Keratinocyte (primary cell): ENCODE measurements at regions not wholly inside any gene's neighbourhood (a gene's known extent, or its start where the extent isn't known, plus 50 kb on each side); places are given as distances from the start of the nearest gene placed in this dataset.

Experiments used
- DNase-seq: peaks from one replicate; pipeline ENCODE4 v3.0.0-alpha.2; 2011; ENCODE audit warnings: low read depth, missing footprints, low spot score
- FAIRE-seq: peaks from 2 replicates; lab custom pipeline; 2011; peaks lifted over from hg19 to GRCh38; lab: Jason Lieb, UNC
- H2AFZ ChIP-seq: 2 replicates; pipeline ENCODE4 v1.6.0; 2012; ENCODE audit warnings: low read length, control low read depth, inconsistent platforms; ENCODE audit not compliant: control insufficient read depth
- H3K27ac ChIP-seq: 2 replicates; pipeline ENCODE4 v1.5.1; 2011; ENCODE audit warnings: low read length; ENCODE audit not compliant: control insufficient read depth, insufficient read depth
- H3K27me3 ChIP-seq: 3 replicates; pipeline ENCODE4 v1.6.0; 2011; ENCODE audit warnings: low read length; ENCODE audit not compliant: control insufficient read depth, insufficient read depth; ENCODE audit errors: extremely low read depth
- H3K36me3 ChIP-seq, 2 experiments: 2 replicates in 1 of 2; 3 replicates in 1 of 2; pipeline ENCODE4 v1.5.1; 2011; ENCODE audit warnings: low read length in 2 of 2, mild to moderate bottlenecking in 1 of 2; ENCODE audit not compliant: control insufficient read depth in 2 of 2, insufficient read depth in 2 of 2; ENCODE audit errors: extremely low read depth in 1 of 2
- H3K4me1 ChIP-seq: 3 replicates; pipeline ENCODE4 v1.5.1; 2011; ENCODE audit warnings: low read length; ENCODE audit not compliant: control insufficient read depth, insufficient read depth; ENCODE audit errors: extremely low read depth
- H3K4me2 ChIP-seq: 3 replicates; pipeline ENCODE4 v1.6.0; 2011; ENCODE audit warnings: low read depth, low read length; ENCODE audit not compliant: control insufficient read depth, insufficient read depth; ENCODE audit errors: extremely low read depth
- H3K4me3 ChIP-seq, 3 experiments: fragments of 200-600 bp in 1 of 3; sonication (generic) in 1 of 3; 2 replicates in 2 of 3; 3 replicates in 1 of 3; pipeline ENCODE4 v1.5.1; 2011 to 2016; ENCODE audit warnings: low read length in 3 of 3, mild to moderate bottlenecking in 3 of 3, control low read depth in 2 of 3, inconsistent platforms in 1 of 3, low read depth in 1 of 3, mixed read lengths in 1 of 3, mixed run types in 1 of 3, moderate library complexity in 1 of 3; ENCODE audit not compliant: control insufficient read depth in 2 of 3, insufficient read depth in 2 of 3; ENCODE audit errors: extremely low read depth in 1 of 3
- H3K79me2 ChIP-seq: 2 replicates; pipeline ENCODE4 v1.6.0; 2012; ENCODE audit warnings: low read length; ENCODE audit not compliant: control insufficient read depth, insufficient read depth
- H3K9ac ChIP-seq: 3 replicates; pipeline ENCODE4 v1.6.0; 2011; ENCODE audit warnings: low read length; ENCODE audit not compliant: control insufficient read depth, insufficient read depth; ENCODE audit errors: extremely low read depth
- H3K9me1 ChIP-seq: 3 replicates; pipeline ENCODE4 v1.6.0; 2011; ENCODE audit warnings: low read length; ENCODE audit not compliant: control insufficient read depth, insufficient read depth; ENCODE audit errors: extremely low read depth
- H3K9me3 ChIP-seq: 2 replicates; pipeline ENCODE4 v1.5.1; 2012; ENCODE audit warnings: low read depth, low read length; ENCODE audit not compliant: control insufficient read depth
- H4K20me1 ChIP-seq: 3 replicates; pipeline ENCODE4 v1.6.0; 2011; ENCODE audit warnings: low read length; ENCODE audit not compliant: control insufficient read depth, insufficient read depth; ENCODE audit errors: extremely low read depth
- CTCF ChIP-seq, 3 experiments: IDR thresholded peaks in 1 of 3; conservative IDR thresholded peaks in 1 of 3; optimal IDR thresholded peaks in 1 of 3; 2 replicates in 2 of 3; 3 replicates in 1 of 3; pipeline versions ENCODE3 to v1.5.1; 2011; ENCODE audit warnings: low read length in 3 of 3, mild to moderate bottlenecking in 3 of 3, moderate library complexity in 2 of 3, control low read depth in 1 of 3, inconsistent platforms in 1 of 3; ENCODE audit not compliant: insufficient read depth in 2 of 3; ENCODE audit errors: extremely low read depth in 1 of 3
- EZH2 ChIP-seq: IDR thresholded peaks from one replicate; pipeline ENCODE4 v1.6.1; 2012; ENCODE audit warnings: inconsistent platforms, mild to moderate bottlenecking, low read length, moderate library complexity
- dilution Hi-C: fragments of 300-500 bp; cut with MboI; formaldehyde crosslinking; loops from one replicate; pipeline ENCODE4 v1.7.0; 2020; ENCODE audit warnings: low sequenced_read_pairs; ENCODE audit not compliant: extremely low pct_ligation_motif_present

- dilution Hi-C loops = no loop called here
- Histone ChIP-seq H3K9ac (no peak overlapping the region), H3K4me3 (no peak overlapping the region), H3K79me2 (no peaks in the 10 kb centered on the region), H3K9me1 (no peaks in the 10 kb centered on the region), H3K4me1 (no peaks in the 10 kb centered on the region), H3K36me3 (no peaks in the 10 kb centered on the region), H3K27ac (no peak overlapping the region), H3K4me2 (no peak overlapping the region), H3K9me3 (no peaks in the 10 kb centered on the region), H4K20me1 (no peaks in the 10 kb centered on the region), H2AFZ (no peak overlapping the region), H3K27me3 (no peaks in the 10 kb centered on the region)
- no peak for FAIRE-seq
- no peak for TF ChIP-seq EZH2
- no peak for TF ChIP-seq CTCF (optimal IDR thresholded peaks at IDR 0.05 in 1 of 3, IDR thresholded peaks at IDR 0.05 in 1 of 3, conservative IDR thresholded peaks at IDR 0.05 in 1 of 3; ENCODE audit: extremely low read depth in 1 of 3, insufficient read depth in 2 of 3, low read length in 3 of 3)
- no peak for DNase-seq
Measured at GRCh38 chr13:90188351-90188636, 1159.2 kb upstream of the MIR17HG start.

GRCh38 chr13:90197722-90198121 is 1149.8 kb upstream of the MIR17HG start:
- no peak overlapping the region for H3K27ac ChIP-seq
- H2AFZ ChIP-seq = no peak overlapping the region
- H3K79me2 ChIP-seq = no peaks in the 10 kb centered on the region
- H3K27me3 ChIP-seq = no peaks in the 10 kb centered on the region
- no peak overlapping the region for H3K9ac ChIP-seq
- H3K4me2 ChIP-seq = no peak overlapping the region
- no peaks in the 10 kb centered on the region for H3K4me1 ChIP-seq
- H3K4me3 ChIP-seq = no peak overlapping the region
- TF ChIP-seq CTCF (optimal IDR thresholded peaks at IDR 0.05 in 1 of 3, IDR thresholded peaks at IDR 0.05 in 1 of 3, conservative IDR thresholded peaks at IDR 0.05 in 1 of 3; ENCODE audit: extremely low read depth in 1 of 3, insufficient read depth in 2 of 3, low read length in 3 of 3) (no peak), EZH2 (no peak)
- H3K36me3 ChIP-seq = no peaks in the 10 kb centered on the region
- no peaks in the 10 kb centered on the region for H3K9me3 ChIP-seq
- FAIRE-seq = no peak
- DNase-seq = no peak
- H3K9me1 ChIP-seq = no peaks in the 10 kb centered on the region
- dilution Hi-C loops = no loop called here
- H4K20me1 ChIP-seq = no peaks in the 10 kb centered on the region
